Stromal cell of bone marrow (primary cell): ENCODE measurements at regions not wholly inside any gene's neighbourhood (a gene's known extent, or its start where the extent isn't known, plus 50 kb on each side); places are given as distances from the start of the nearest gene placed in this dataset.
"Not testable (repeated sequence)": the region's sequence is repeated elsewhere in the genome, so short reads cannot be mapped to it uniquely, and the experiment has no call there.

ENCODE experiments used
- DNase-seq: peaks from one replicate; pipeline ENCODE4 v3.0.0-alpha.2; 2012; ENCODE audit warnings: low read depth

DNA sequence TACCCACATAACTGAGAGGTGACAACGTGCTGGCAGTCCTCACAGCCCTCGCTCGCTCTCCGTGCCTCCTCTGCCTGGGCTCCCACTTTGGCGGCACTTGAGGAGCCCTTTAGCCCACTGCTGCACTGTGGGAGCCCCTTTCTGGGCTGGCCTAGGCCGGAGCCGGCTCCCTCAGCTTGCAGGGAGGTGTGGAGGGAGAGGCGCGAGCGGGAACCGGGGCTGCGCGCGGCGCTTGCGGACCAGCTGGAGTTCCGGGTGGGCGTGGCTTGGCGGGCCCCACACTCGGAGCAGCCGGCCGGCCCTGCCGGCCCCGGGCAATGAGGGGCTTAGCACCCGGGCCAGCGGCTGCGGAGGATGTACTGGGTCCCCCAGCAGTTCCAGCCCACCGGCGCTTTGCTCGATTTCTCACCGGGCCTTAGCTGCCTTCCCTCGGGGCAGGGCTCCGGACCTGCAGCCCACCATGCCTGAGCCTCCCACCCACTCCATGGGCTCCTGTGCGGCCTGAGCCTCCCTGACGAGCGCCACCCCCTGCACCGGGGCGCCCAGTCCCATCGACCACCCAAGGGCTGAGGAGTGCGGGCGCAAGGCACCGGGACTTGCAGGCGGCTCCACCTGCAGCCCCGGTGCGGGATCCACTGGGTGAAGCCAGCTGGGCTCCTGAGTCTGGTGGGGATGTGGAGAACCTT, 630.1 kb upstream of the NXPH2 start:
- not testable (repeated sequence) for DNase-seq

DNA sequence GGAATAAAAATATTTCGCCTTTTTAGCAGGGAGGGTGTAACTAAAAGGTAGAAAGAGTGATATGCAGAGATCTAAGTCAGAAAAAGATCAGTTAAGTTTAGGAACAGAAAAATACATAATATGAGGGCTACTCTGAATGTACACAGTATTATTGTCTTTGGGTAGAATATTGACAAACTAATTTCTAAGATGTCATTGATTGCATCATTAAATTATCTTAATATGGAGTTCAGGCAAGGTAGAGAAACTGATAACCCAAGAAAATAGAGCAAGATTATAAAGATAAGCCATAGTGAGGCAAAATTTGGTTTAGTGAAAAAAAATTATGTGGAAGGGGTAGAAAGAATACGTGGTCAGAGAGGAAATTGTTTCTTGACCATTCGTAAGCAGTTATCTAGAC, 629.0 kb upstream of the NXPH2 start:
- DNase-seq: no peak

DNA sequence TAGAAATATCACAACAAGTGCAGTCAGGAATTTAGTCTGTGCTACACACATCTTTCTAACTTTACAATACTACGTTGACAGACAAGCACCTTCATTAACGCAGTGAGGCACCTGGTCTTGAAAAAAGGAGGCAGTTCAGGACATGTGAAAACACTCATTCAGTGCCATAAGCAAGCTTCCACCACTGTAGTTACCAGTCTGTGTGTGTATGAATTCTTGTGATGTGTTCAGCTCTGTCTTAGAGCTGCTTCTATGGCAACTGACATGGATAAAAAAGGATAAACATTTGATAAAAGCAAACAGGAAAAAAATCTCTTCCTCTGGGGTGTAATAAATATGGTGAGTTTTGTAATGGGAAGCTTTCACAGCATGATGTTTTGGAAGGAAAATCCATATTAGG, 623.8 kb upstream of the NXPH2 start:
- DNase-seq: no peak

DNA sequence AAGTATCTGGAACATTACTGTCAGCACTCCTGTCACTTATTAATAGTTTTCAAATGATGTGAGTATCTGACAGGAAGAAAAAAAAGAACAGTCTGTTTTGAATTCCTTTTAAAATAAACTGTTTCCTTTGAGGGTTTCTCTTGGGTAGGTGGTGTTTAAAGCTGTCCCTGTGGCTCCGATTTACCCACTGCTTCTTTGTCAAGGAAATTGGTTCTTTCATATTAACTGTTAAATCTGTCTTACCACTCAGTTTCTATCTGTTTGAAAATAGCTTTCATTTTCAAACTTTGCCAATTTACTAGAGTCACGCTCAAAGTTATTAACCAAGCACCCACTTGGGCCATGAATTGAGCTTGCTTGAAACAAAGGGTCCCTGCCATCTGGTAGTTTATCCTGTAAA, 614.6 kb upstream of the NXPH2 start:
- DNase-seq: no peak

DNA sequence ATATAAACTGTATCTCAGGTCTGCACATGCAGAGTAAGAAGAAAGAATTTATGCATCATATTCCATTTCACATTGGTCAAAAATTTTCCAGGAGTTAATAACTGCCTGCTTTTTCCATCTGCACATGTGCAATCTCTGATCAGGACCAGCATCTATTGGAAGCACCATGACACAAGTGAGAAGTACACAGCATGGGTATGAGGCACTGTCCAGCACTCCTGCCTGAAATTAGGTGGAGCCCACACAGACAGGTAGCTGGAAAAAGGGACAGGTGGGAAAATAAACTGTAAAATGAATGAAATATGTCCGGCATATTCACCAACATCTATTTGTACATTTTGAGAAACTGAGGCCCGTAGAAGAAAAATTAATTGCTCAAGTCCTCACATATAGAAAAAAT, 609.2 kb upstream of the NXPH2 start:
- no peak for DNase-seq

DNA sequence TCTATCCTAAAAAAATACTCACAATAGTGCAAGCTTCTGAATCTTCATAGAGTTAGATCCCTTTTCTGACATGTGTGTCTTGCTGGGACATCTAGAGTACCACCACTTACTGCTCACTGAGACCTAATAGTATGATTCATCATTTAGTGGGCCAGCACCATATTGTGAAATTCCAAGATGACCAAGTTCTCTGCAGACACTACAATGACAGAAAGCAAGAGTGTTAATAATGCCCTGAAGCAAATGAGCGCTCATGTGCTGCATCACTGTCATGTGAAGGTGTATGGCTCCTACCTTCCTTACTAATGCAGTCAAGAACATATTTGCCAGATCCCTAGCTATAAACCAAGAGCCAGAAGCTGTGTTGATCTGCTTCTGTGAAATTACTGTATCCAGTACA, 606.2 kb upstream of the NXPH2 start:
- DNase-seq: no peak

DNA sequence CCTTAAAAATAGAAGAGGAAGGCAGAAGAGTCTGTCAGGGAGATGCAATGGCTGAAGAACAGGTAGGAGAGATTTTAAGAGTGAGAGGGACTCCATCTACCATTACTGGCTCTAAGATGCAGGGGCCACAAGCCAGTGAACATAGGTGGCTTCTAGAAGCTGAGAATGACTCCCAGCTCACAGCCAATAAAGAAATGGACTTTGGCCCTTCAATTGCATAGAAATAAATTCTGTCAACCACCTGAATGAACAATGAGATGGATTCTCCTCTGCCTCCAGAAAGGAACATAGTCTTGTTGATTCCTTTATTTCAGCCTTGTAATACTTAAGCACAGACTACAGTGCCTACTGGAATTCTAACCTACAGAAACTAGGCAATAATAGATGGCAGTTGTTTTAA, 603.3 kb upstream of the NXPH2 start:
- no peak for DNase-seq

DNA sequence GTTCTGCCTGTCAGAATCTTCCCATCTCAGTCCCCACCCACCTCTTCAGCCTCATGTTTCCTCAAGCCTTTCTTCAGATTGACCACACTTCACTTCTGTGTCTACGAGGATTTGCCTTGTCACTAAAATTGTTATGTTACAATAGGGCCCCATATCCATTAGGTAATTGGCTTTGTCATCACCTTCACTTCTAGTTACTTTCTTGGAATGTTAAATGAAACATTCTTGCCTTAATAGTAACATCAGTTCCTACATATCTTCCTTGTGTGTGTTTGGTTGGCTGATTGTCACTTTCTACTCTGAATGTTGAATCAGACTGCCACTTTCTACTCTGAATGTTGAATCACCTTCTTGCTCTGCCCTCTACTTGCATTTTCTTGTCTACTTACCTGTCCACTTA, 599.9 kb upstream of the NXPH2 start:
- no peak for DNase-seq

DNA sequence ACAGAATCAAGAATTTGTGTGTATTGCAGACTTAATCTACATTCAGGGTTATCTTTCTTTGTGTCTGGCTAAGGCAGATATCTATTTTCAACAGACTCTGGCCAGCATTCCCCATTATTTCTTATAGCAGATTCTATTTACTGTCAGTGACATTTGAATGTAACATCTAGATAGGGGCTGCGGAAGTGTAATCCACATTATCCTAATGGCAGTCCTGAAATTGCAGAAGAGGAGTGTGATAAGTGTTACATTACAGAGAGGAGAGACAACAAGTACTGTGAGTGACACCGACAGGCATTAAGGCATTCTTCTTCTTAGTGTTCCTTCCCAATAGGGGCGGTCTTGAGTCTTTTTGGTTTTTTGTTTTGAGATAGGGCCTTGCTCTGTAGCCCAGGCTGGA, 598.2 kb upstream of the NXPH2 start:
- DNase-seq: no peak

DNA sequence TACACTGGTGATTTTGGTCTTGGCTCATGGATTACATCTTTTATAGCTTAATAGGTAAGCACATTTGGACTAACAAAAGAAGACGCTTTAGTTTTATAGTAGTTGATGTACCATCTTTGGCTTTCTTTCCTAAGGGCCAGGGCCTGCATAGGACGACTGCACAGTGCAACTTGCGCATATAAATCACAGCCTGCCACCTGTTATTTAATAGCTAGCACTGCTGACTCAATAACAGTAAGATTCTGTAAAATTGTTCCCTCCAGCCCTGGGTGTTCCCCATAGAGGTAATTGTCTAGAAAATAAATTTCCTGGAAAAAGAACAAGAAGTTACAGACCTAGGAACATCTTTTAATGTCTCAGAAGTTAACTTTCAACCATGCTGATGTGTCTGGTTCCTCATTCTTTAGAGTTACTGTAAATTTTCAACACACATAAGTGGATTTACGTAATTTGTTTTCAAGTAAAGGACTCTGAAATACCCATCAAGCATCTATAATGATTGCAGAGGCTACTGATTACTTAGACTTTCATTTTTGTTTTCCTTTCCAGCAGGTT, 594.2 kb upstream of the NXPH2 start:
- DNase-seq: no peak

DNA sequence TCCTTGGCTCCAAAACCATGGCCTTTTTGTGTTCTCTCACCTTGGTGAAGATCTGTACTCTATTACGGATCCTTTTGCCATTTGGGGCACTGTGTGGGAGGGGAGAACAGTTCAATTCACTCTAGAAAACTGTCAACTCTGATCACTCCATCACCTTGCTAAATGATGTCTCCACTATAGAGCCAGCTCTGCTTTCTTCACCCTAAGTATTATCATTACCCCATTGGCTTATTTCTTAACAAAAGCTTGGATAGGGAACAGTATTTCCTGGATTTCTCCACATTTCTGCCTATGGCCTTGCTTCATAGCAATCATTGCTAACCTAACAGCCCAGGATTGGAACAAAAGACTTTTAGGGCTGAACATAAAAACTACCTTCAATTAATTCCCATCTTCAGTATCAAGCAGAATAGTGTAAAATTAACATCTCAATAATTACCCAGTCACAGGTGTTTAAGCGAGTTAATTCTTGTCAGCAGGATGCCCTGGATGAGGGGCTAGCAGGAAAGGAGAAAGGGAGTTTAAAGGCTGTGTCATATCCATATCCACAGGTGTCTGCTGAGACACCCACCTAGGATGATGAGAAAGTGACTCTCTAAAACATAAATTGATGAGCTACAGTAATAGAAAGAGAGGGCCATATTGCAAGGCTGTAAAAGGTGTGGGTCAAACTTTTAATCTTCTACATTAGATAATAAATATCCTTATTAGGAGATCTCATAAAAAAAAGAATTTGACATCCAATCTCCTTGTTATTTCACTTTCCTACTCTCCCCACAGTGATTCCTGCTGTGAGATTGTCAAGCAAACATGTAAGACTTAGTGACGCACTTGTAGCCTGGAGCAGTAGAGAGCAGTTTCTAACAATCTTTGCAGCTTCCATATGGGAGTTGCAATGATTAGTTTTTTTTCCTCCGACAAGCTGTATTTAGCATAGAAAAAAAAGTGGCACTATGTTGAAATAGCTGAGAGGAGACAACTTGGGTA, 589.5 kb upstream of the NXPH2 start:
- DNase-seq: no peak

DNA sequence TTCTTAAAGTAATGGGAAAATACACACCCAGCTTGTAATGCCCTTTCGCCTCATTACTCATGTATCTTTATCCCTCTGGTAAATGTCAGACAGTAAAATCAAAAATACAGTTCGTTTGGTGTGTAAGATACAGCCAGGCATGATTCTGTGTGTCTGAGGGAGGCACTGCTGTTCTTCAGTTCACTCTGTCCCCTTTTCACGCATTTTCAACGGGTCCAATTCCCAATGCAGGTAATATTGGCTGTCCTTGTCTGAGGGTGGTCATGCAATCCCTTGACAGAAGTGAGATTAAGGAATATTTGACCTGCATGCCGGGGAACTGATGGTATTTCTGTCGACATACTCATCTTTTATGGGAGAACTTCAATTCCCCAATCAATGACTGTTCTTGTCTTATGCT, 587.2 kb upstream of the NXPH2 start:
- no peak for DNase-seq

DNA sequence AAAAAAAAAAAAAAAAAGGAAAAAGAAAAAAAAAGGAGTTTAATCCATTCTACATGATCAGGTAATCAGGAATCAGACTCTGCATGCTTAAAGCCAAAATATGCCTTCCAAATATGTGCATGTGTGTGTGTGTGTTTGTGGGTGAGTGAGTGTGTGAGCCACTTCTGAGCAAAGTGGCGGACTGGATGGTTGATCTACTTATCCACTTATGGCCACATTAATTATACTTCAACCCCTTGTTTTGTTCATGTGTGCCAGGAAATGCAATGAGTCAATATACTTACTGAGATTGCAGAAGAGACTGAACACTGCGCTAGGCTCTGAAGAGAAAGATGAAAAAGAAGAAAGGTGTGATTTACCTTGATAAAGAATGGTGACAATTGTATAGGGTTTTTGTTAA, 586.5 kb upstream of the NXPH2 start:
- no peak for DNase-seq

DNA sequence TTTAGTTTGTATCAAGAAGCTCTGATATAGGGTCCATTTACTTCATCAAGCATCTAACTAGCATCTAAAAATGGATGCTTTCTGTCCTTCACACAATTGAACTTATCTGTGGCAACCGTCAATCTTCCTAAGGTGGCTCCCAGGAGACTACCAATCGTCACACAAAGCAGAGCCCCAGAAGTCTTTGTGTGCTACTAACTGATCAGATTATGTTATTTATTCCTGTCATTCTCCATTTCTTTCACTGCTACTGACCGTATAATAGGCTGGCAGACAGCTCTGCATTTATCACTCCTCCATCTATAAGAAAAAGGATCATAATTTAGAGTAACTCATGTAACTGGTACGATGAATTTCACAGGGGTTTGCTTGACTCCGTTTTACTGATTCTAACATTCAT, 585.0 kb upstream of the NXPH2 start:
- DNase-seq: no peak

DNA sequence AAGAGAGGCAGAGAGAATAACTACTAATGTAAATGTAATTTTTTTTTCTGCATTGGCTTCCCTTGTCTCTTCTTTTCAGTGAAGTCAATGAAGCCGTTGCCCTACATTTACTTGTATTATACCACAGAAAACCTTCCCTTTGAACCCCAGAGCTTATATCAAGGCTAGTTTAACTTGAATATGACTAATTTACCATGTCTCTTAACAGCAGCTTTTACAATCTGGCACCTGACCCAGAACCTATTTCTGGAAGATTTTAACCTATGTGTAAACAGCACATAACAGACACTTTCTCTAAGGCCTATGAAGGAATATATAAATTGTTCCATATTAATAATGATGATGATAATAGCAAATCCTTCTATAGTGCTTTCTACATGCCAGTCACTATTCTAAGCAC, 580.5 kb upstream of the NXPH2 start:
- DNase-seq: no peak

DNA sequence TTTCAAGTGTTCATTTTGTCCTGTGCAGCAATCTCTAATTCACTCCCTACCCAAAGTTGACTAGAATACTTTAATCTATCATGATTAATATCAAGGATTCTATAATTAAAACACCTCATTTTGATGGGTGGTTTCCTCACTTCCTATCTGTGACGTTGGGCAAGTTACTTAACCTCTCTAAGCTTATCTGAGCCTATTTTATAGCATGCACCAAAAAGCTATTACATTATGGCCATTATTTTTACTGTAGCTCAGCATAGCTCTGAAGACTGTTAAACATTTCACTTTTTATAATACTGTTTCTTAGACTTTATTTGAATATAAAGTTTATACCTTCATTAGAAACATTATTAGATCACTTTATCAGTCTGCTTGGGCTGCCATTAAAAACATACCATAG, 579.6 kb upstream of the NXPH2 start:
- DNase-seq: no peak

DNA sequence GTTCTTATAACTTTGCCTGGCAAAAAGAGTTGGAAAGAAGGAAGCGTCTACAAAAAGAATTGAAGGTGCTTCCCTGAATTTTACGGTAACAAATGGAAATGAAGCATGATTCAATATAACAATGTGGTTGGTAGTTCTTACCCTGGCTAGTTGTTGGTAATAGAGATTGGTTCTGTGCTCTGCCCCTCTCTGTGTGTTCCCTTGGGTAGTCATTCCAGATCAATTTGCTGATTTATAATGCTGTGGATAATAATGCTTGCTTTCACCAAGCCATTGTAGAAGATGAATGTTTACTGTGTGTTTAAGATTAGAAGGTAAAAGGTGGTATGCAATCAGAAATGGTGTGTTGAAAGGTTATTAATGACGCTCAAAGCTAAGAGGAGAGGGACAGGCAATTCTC, 577.8 kb upstream of the NXPH2 start:
- no peak for DNase-seq

DNA sequence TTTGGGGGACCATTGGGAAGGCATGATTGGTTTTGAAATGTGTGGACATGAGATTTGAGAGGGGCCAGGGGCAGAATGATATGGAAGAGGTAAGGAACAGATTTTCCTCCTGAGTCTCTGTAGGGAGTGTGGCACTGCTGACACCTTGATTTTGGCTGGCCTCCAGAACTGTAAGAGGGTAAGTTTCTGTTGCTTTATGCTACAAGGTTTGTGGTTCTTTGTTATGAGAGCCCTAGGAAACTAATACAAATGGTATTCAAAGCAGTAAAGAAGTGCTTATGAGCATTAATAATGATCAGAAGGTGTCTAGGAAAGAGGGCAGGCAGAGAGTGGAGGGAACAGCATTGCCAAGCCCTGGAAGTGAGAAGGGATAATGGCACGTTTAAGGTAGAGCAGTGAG, 574.3 kb upstream of the NXPH2 start:
- DNase-seq: no peak

DNA sequence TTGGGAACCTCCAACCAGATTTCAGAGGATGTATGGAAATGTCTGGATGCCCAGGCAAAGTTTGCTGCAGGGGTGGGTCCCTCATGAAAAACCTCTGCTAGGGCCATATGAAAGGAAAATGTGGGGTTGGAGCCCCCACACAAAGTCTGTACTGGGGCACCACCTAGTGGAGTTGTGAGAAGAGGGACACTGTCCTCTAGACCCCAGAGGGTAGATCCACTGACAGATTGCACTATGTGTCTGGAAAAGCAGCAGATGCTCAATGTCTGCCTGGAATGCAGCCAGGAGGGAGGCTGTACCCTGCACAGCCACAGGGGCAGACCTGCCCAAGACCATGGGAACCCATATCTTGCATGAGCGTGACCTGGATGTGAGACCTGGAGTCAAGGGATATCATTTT, 573.7 kb upstream of the NXPH2 start:
- no peak for DNase-seq

DNA sequence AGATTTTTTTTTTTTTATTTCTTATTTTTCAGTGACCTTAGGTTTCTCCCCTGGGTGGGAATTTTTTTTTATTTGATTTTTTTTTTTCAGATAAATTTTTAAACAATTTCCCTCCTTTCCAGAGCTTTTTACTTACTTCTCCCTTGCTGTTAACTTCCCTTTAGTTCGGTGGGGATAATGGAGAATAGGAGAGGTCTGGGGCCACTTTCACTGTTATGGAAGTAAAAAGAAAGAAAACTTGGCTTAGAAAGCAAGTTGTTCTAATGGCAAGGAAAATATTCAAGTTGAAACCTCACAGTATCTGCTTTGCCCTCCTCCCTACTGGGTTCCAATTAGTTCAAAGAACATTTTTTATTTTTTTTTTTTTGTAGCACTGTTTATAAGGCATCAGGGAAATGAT, 537.1 kb upstream of the NXPH2 start:
- DNase-seq: no peak

DNA sequence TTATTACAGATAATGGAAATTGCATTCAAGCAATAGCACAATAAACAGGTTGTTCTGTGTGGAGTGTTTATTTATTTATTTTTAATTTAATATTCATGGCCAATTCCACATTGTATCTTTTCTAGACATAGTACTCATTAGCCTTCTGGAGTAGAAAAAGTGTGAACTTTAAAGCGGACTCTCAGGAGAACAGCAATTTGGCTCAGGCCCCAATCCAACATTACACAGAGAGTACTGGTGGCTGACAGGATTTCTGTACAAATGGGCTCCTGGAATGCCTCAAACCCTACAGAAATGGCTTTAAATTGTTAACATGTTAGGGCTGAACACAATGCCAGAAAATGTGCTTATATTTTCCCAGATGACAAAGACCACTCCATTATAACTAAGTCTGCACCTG, 533.9 kb upstream of the NXPH2 start:
- no peak for DNase-seq

DNA sequence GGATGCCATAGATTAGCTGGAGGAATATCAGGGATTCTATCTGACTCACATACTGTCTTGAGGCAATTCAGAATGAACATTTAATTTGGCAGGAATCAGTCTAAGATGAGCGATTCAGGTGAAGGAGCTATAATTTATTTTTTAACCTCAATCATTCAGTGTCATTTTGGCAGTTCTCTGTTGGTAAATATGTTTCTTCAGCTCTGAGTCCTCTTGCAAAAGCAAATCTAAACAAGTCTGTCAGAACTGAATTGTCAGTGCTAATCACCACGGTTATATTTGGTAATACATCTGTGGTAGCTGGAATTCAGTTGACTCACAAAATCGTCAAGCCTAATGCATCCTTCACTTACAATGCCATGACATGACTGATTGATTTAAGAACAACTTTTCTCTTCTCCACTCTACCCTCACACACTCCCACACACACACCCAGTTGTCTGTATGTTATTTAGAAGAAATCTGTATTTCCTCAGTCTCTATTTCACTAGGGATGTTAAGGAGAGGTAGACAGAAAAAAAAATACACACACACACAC, 516.6 kb upstream of the NXPH2 start:
- peak; percentile 3 for DNase-seq

DNA sequence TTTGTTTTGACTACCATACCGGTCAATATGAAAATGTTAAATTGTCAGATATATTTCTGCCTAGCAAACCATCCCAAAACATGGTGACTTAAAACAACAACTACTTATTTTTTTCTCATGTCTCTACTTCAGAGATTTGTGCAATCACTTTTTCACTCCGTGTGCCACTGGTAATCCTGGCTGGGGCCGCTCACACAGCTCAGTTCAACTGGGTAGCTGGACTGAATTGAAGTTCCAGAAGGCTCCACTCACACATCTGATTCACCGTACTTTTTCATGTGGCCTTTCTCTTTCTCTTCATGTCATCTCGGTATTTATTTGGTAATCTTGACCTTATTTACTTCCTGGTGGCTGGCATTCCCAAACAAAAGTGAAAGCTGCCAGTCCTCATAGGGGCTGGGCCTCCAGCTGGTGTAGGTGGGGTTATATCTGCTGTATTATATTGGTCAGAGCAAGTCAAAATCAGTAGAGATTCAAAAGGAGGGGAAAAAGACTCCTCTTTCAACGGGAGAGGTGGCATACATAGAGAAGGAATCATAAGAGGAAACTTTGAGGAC, 513.9 kb upstream of the NXPH2 start:
- no peak for DNase-seq
